ENCODE measurements at regions not wholly inside any gene's neighbourhood (a gene's known extent, or its start where the extent isn't known, plus 50 kb on each side); places are given as distances from the start of the nearest gene placed in this dataset.

DNA sequence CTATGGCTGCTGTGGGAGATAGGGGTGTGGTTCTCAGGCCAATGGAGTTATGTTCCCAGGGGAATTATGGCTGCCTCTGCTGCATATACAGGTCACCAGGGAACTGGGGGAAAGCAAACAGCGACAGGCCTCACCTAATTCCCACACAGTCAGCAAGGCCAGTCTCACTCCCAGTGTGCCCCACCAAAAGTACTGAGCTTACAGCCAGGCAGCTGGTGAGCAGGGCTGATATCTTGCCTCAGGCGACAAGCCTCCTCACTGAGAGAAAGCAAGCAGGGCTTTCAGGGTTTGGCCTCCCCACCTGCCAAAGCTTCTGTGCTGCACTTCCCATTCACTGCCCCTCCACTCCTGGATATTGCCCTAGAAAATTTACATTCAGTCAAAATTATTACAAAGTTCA lies 273.8 kb upstream of the TARS1 start:
- POLR2A ChIA-PET = no interaction called here
- no peak for ATAC-seq
- no TSS peak for BruUV-seq (replicated peaks)

More for the DNA sequence above, 273.8 kb upstream of the TARS1 start:
- H3K9me3 ChIP-seq (ENCODE audit: low read length) = peaks cover 21% of the 10 kb centered on the region
- H4K20me1 ChIP-seq (ENCODE audit: insufficient read depth, low read length) = no peaks in the 10 kb centered on the region
- no peak overlapping the region for H3K27ac ChIP-seq (ENCODE audit: extremely low read length, insufficient read depth, low read length)
- FAIRE-seq (no peak), DNase-seq (ENCODE audit: low spot score) (no peak)
- no peak overlapping the region for H3K9ac ChIP-seq (ENCODE audit: insufficient read depth, low read depth, low read length)
- no peak overlapping the region for H3K4me3 ChIP-seq (replicated peaks in 1 of 3; ENCODE audit: insufficient read depth in 1 of 3, low read depth in 2 of 3, low read length in 3 of 3)
- H2AFZ ChIP-seq (ENCODE audit: low read length) = no peak overlapping the region
- no peaks in the 10 kb centered on the region for H3K79me2 ChIP-seq (ENCODE audit: insufficient read depth, low read length)
- no CpG with 5 or more reads among the region's 2 CpGs for WGBS (ENCODE audit: low lambda C conversion rate)
- in situ Hi-C loops (cut with HindIII; ENCODE audit: extremely low pct_ligation_motif_present, low pct_unique_long_range_greater_than_20kb) (no loop called here), intact Hi-C loops (cut with micrococcal nuclease; ENCODE audit: unreplicated experiment) (loop anchor here (2.0 kb wide), 1 partner anchor 256 kb away; no protein-coding TSS in a partner anchor)
- TF ChIP-seq ZFP36 (IDR thresholded peaks at IDR 0.05; ENCODE audit: borderline replicate concordance, low read depth, low read length, partially characterized antibody) = no peak
- no peak for TF ChIP-seq NFIB (CRISPR knock-in tag; IDR thresholded peaks at IDR 0.05; ENCODE audit: borderline replicate concordance)
- TF ChIP-seq ZNF367 (CRISPR knock-in tag; IDR thresholded peaks at IDR 0.05; ENCODE audit: borderline replicate concordance) = no peak
- TF ChIP-seq PHF5A (CRISPR knock-in tag; IDR thresholded peaks at IDR 0.05; ENCODE audit: low read depth, unreplicated experiment) = no peak
- no peak for TF ChIP-seq ZNF432 (CRISPR knock-in tag; IDR thresholded peaks at IDR 0.05; ENCODE audit: borderline replicate concordance)
- no peak for TF ChIP-seq HDAC1 (CRISPR knock-in tag; IDR thresholded peaks at IDR 0.05)
- TF ChIP-seq, protein P1, sequence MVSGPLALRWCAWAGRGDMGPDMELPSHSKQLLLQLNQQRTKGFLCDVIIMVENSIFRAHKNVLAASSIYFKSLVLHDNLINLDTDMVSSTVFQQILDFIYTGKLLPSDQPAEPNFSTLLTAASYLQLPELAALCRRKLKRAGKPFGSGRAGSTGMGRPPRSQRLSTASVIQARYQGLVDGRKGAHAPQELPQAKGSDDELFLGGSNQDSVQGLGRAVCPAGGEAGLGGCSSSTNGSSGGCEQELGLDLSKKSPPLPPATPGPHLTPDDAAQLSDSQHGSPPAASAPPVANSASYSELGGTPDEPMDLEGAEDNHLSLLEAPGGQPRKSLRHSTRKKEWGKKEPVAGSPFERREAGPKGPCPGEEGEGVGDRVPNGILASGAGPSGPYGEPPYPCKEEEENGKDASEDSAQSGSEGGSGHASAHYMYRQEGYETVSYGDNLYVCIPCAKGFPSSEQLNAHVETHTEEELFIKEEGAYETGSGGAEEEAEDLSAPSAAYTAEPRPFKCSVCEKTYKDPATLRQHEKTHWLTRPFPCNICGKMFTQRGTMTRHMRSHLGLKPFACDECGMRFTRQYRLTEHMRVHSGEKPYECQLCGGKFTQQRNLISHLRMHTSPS (CRISPR knock-in tag; IDR thresholded peaks at IDR 0.05; ENCODE audit: low read depth) = no peak
- TF ChIP-seq, protein P2, sequence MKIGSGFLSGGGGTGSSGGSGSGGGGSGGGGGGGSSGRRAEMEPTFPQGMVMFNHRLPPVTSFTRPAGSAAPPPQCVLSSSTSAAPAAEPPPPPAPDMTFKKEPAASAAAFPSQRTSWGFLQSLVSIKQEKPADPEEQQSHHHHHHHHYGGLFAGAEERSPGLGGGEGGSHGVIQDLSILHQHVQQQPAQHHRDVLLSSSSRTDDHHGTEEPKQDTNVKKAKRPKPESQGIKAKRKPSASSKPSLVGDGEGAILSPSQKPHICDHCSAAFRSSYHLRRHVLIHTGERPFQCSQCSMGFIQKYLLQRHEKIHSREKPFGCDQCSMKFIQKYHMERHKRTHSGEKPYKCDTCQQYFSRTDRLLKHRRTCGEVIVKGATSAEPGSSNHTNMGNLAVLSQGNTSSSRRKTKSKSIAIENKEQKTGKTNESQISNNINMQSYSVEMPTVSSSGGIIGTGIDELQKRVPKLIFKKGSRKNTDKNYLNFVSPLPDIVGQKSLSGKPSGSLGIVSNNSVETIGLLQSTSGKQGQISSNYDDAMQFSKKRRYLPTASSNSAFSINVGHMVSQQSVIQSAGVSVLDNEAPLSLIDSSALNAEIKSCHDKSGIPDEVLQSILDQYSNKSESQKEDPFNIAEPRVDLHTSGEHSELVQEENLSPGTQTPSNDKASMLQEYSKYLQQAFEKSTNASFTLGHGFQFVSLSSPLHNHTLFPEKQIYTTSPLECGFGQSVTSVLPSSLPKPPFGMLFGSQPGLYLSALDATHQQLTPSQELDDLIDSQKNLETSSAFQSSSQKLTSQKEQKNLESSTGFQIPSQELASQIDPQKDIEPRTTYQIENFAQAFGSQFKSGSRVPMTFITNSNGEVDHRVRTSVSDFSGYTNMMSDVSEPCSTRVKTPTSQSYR (CRISPR knock-in tag; IDR thresholded peaks at IDR 0.05; ENCODE audit: borderline replicate concordance) = no peak
- TF ChIP-seq, protein P3, sequence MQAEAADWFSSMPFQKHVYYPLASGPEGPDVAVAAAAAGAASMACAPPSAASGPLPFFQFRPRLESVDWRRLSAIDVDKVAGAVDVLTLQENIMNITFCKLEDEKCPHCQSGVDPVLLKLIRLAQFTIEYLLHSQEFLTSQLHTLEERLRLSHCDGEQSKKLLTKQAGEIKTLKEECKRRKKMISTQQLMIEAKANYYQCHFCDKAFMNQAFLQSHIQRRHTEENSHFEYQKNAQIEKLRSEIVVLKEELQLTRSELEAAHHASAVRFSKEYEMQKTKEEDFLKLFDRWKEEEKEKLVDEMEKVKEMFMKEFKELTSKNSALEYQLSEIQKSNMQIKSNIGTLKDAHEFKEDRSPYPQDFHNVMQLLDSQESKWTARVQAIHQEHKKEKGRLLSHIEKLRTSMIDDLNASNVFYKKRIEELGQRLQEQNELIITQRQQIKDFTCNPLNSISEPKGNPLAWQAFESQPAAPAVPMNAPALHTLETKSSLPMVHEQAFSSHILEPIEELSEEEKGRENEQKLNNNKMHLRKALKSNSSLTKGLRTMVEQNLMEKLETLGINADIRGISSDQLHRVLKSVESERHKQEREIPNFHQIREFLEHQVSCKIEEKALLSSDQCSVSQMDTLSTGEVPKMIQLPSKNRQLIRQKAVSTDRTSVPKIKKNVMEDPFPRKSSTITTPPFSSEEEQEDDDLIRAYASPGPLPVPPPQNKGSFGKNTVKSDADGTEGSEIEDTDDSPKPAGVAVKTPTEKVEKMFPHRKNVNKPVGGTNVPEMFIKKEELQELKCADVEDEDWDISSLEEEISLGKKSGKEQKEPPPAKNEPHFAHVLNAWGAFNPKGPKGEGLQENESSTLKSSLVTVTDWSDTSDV (CRISPR knock-in tag; IDR thresholded peaks at IDR 0.05) = no peak
- TF ChIP-seq ZNF558 (CRISPR knock-in tag; IDR thresholded peaks at IDR 0.05; ENCODE audit: borderline replicate concordance) = no peak
- TF ChIP-seq GABPB1 (CRISPR knock-in tag; IDR thresholded peaks at IDR 0.05) = no peak
- TF ChIP-seq, protein P4, sequence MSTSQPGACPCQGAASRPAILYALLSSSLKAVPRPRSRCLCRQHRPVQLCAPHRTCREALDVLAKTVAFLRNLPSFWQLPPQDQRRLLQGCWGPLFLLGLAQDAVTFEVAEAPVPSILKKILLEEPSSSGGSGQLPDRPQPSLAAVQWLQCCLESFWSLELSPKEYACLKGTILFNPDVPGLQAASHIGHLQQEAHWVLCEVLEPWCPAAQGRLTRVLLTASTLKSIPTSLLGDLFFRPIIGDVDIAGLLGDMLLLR (CRISPR knock-in tag; IDR thresholded peaks at IDR 0.05) = no peak
- TF ChIP-seq, protein P5, sequence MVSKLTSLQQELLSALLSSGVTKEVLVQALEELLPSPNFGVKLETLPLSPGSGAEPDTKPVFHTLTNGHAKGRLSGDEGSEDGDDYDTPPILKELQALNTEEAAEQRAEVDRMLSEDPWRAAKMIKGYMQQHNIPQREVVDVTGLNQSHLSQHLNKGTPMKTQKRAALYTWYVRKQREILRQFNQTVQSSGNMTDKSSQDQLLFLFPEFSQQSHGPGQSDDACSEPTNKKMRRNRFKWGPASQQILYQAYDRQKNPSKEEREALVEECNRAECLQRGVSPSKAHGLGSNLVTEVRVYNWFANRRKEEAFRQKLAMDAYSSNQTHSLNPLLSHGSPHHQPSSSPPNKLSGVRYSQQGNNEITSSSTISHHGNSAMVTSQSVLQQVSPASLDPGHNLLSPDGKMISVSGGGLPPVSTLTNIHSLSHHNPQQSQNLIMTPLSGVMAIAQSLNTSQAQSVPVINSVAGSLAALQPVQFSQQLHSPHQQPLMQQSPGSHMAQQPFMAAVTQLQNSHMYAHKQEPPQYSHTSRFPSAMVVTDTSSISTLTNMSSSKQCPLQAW (CRISPR knock-in tag; IDR thresholded peaks at IDR 0.05) = no peak
- H3K4me1 ChIP-seq (ENCODE audit: insufficient read depth, low read length) = no peaks in the 10 kb centered on the region
- H3K36me3 ChIP-seq (replicated peaks in 1 of 2; ENCODE audit: control insufficient read depth in 1 of 2, insufficient read depth in 2 of 2, low read length in 2 of 2) = no peaks in the 10 kb centered on the region
- CTCF ChIA-PET (ENCODE audit: low intra/inter-chr PET ratio, low total read pairs) = no interaction called here
- no peak overlapping the region for H3K4me2 ChIP-seq (ENCODE audit: low read depth, low read length)
- no peaks in the 10 kb centered on the region for H3K27me3 ChIP-seq (ENCODE audit: control insufficient read depth in 1 of 2, insufficient read depth in 2 of 2, low read length in 2 of 2)
